Mucosa of descending colon (tissue), 3 donors: ENCODE measurements at regions not wholly inside any gene's neighbourhood (a gene's known extent, or its start where the extent isn't known, plus 50 kb on each side); places are given as distances from the start of the nearest gene placed in this dataset.

Source experiments
- ATAC-seq: fragments of 200-7000 bp; cut with Tn5 transposase; one replicate; pipeline ENCODE4 v1.9.1; 2020; ENCODE audit warnings: mild to moderate bottlenecking, moderate library complexity
- DNase-seq, 3 donors: peaks; one replicate each; pipeline ENCODE4 v3.0.0-alpha.2; 2020
- H3K36me3 ChIP-seq: fragments of 200-600 bp; one replicate; pipeline ENCODE4 v1.8.0; 2021; ENCODE audit warnings: low read depth, mild to moderate bottlenecking
- H3K4me1 ChIP-seq: fragments of 200-600 bp; one replicate; pipeline ENCODE4 v1.8.0; 2021; ENCODE audit warnings: low read depth, mild to moderate bottlenecking
- H3K4me3 ChIP-seq: fragments of 200-600 bp; one replicate; pipeline ENCODE4 v1.8.0; 2021; ENCODE audit warnings: mild to moderate bottlenecking
- H3K9me3 ChIP-seq: fragments of 200-600 bp; one replicate; pipeline ENCODE4 v1.8.0; 2021; ENCODE audit warnings: mild to moderate bottlenecking
- CTCF ChIP-seq: fragments of 200-600 bp; IDR thresholded peaks from one replicate; pipeline ENCODE4 v1.8.0; 2022; ENCODE audit warnings: antibody characterized with exemption, mild to moderate bottlenecking
- intact Hi-C, 2 donors: fragments of 100-400 bp; cut with DNase I in 1 of 2; cut with micrococcal nuclease in 1 of 2; formaldehyde crosslinking; loops; one replicate each; pipeline versions ENCODE4 v1.11.0 to v1.11.1; 2022; cut with DNase I, micrococcal nuclease
- donor health status: DM: no; HTN: no; CAD: no; lungs with moderate emphysema.
- donor health status: DM: no; HTN: no; CAD: no.
- donor health status: DM: no; HTN: yes; CAD: no.

DNA sequence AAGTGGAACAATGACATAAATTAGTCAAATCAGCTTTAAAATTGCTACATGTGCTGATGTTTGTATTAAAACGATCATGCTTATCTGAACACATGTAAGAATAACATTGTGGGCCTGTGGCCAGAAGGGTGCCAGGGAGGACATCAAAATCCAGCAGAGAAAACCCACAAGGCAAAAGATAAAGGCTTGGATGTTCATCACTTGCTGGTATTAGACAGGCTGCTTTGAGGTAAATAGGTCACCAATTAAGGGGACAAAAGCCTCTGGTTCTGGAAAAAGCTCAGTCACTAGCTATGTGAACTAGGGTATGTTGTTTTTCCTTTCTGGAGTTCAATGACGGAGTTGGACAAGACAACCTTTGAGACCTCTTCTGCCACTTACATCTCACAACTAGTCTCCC is 74.4 kb upstream of the TMEM108 start:
- no peak for DNase-seq
- Histone ChIP-seq H3K9me3 (no peaks in the 10 kb centered on the region), H3K4me1 (no peaks in the 10 kb centered on the region), H3K36me3 (no peaks in the 10 kb centered on the region), H3K4me3 (no peak overlapping the region)
- TF ChIP-seq CTCF = no peak
- intact Hi-C loops = no loop called here
- ATAC-seq = no peak

GRCh38 chr3:132961991-132962390 is 76.2 kb upstream of the TMEM108 start:
- intact Hi-C loops = no loop called here
- Histone ChIP-seq H3K4me3 (no peak overlapping the region), H3K9me3 (no peaks in the 10 kb centered on the region), H3K4me1 (no peaks in the 10 kb centered on the region), H3K36me3 (no peaks in the 10 kb centered on the region)
- DNase-seq (no peak), ATAC-seq (no peak)
- TF ChIP-seq CTCF = no peak

GRCh38 chr3:132953683-132954082 is 84.5 kb upstream of the TMEM108 start:
- H3K4me1 ChIP-seq = no peaks in the 10 kb centered on the region
- H3K4me3 ChIP-seq = no peak overlapping the region
- H3K36me3 ChIP-seq = no peaks in the 10 kb centered on the region
- no peak for ATAC-seq
- intact Hi-C loops = no loop called here
- DNase-seq = no peak
- no peak for TF ChIP-seq CTCF
- no peaks in the 10 kb centered on the region for H3K9me3 ChIP-seq

- no peak for TF ChIP-seq CTCF
- DNase-seq (no peak), ATAC-seq (no peak)
- Histone ChIP-seq H3K36me3 (no peaks in the 10 kb centered on the region), H3K4me1 (no peaks in the 10 kb centered on the region), H3K9me3 (no peaks in the 10 kb centered on the region), H3K4me3 (no peak overlapping the region)
- intact Hi-C loops = no loop called here
These were observed 110.3 kb upstream of the TMEM108 start for GRCh38 chr3:132927896-132928295.

- no peaks in the 10 kb centered on the region for H3K9me3 ChIP-seq
- intact Hi-C loops = no loop called here
- no peaks in the 10 kb centered on the region for H3K4me1 ChIP-seq
- no peak for ATAC-seq
- no peak for TF ChIP-seq CTCF
- no peaks in the 10 kb centered on the region for H3K36me3 ChIP-seq
- H3K4me3 ChIP-seq = no peak overlapping the region
- no peak for DNase-seq
These were observed 112.1 kb upstream of the TMEM108 start for GRCh38 chr3:132926098-132926497.

GRCh38 chr3:132925256-132925930 is 112.8 kb upstream of the TMEM108 start:
- Histone ChIP-seq H3K36me3 (no peaks in the 10 kb centered on the region), H3K9me3 (no peaks in the 10 kb centered on the region), H3K4me3 (no peak overlapping the region), H3K4me1 (no peaks in the 10 kb centered on the region)
- ATAC-seq = no peak
- no peak for DNase-seq
- intact Hi-C loops = no loop called here
- TF ChIP-seq CTCF = no peak
